Esophagus squamous epithelium (tissue), 5 donors: ENCODE measurements at regions not wholly inside any gene's neighbourhood (a gene's known extent, or its start where the extent isn't known, plus 50 kb on each side); places are given as distances from the start of the nearest gene placed in this dataset.

ENCODE experiments used
- DNase-seq: peaks from one replicate; lab custom pipeline; 2025; lab: John Stamatoyannopoulos, UW
- H3K27ac ChIP-seq, 4 donors: fragments of 200-600 bp; sonication (generic); one replicate each; pipeline ENCODE4 v1.5.1; 2016 to 2019; ENCODE audit warnings: mild to moderate bottlenecking in 1 of 4
- H3K27me3 ChIP-seq, 4 donors: fragments of 200-600 bp; sonication (generic); 1 replicate in 3 of 4; 2 replicates in 1 of 4; pipeline versions ENCODE4 v1.5.1 to v1.6.0; 2017 to 2021; ENCODE audit warnings: antibody characterized with exemption in 1 of 4
- H3K36me3 ChIP-seq, 3 donors: fragments of 200-600 bp; sonication (generic); one replicate each; pipeline ENCODE4 v1.5.1; 2016 to 2019
- H3K4me1 ChIP-seq, 3 donors: fragments of 200-600 bp; sonication (generic); one replicate each; pipeline ENCODE4 v1.5.1; 2017 to 2019
- H3K4me3 ChIP-seq, 4 donors: fragments of 200-600 bp; sonication (generic); 1 replicate in 3 of 4; 2 replicates in 1 of 4; pipeline ENCODE4 v1.5.1; 2016 to 2019; ENCODE audit warnings: mild to moderate bottlenecking in 2 of 4, moderate library complexity in 1 of 4
- H3K9me3 ChIP-seq, 3 donors: fragments of 200-600 bp; sonication (generic); one replicate each; pipeline ENCODE4 v1.5.1; 2016 to 2019
- POLR2A ChIP-seq, 4 donors: fragments of 450-650 bp; IDR thresholded peaks; one replicate each; pipeline ENCODE4 v1.6.1; 2017; ENCODE audit warnings: antibody characterized with exemption in 4 of 4, mild to moderate bottlenecking in 4 of 4, moderate library complexity in 3 of 4
- WGBS, 2 donors: methylation state at CpG; one replicate each; pipeline ENCODE4 v1.1.5; 2018; 5-methylcytosine and 5-hydroxymethylcytosine counted together
- intact Hi-C: fragments of 100-400 bp; cut with DNase I; formaldehyde crosslinking; loops from one replicate; pipeline ENCODE4 v1.15.0; 2022
- TF ChIP-seq, protein P1 (sequence below), 6 experiments: fragments of 450-650 bp in 4 of 6; fragments of 200-600 bp in 2 of 6; sonication (generic) in 2 of 6; IDR thresholded peaks; one replicate each; pipeline ENCODE4 v1.5.1; 2016 to 2019; ENCODE audit warnings: antibody characterized with exemption in 6 of 6, mild to moderate bottlenecking in 4 of 6, moderate library complexity in 4 of 6
- donor health status: DM: yes; HTN: yes; CAD: no.

DNA sequence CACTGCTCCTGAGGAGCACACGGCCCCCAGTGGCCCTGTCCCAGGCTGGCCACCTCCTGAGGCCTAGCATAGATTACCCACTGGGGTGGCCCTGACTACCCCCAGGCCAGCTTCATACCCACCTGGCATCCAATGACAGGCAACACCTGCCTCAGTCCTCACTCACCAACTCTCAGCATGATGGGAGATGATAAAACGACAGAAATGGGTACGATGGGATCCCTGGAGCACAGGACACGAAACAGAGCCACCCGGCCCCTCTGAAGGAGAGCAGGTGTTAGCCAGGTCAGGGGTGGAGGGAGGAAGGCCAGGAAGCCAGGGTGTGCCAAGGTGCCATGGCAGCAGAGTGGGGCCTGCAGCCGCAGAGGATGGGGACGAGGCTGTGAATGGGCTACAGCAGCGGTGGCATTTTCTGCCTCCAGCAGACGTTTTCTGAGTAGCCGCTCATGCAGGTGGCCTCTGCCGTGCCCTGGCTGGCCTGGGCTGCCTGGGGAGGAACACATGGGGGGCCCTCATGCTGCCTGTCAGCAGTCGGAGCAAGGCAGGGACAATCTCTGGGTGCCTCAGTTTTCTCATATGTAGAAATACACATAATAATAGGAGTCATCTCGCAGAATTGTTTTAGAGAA is 50.2 kb upstream of the FGF3 start:
- Histone ChIP-seq H3K36me3 (no peaks in the 10 kb centered on the region), H3K4me1 (no peaks in the 10 kb centered on the region), H3K9me3 (no peaks in the 10 kb centered on the region), H3K27ac (no peak overlapping the region), H3K27me3 (peaks cover 0 to 60% (median 0%) of the 10 kb centered on the region in 4 donors), H3K4me3 (no peak overlapping the region)
- TF ChIP-seq, protein P1, sequence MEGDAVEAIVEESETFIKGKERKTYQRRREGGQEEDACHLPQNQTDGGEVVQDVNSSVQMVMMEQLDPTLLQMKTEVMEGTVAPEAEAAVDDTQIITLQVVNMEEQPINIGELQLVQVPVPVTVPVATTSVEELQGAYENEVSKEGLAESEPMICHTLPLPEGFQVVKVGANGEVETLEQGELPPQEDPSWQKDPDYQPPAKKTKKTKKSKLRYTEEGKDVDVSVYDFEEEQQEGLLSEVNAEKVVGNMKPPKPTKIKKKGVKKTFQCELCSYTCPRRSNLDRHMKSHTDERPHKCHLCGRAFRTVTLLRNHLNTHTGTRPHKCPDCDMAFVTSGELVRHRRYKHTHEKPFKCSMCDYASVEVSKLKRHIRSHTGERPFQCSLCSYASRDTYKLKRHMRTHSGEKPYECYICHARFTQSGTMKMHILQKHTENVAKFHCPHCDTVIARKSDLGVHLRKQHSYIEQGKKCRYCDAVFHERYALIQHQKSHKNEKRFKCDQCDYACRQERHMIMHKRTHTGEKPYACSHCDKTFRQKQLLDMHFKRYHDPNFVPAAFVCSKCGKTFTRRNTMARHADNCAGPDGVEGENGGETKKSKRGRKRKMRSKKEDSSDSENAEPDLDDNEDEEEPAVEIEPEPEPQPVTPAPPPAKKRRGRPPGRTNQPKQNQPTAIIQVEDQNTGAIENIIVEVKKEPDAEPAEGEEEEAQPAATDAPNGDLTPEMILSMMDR (IDR thresholded peaks at IDR 0.05) = no peak
- no peak for TF ChIP-seq POLR2A (IDR thresholded peaks at IDR 0.05)
- intact Hi-C loops = no loop called here
- DNase-seq = no peak
- WGBS, 2 donors = 83 to 87% methylated on average over 11 to 12 of the region's 13 CpGs

DNA sequence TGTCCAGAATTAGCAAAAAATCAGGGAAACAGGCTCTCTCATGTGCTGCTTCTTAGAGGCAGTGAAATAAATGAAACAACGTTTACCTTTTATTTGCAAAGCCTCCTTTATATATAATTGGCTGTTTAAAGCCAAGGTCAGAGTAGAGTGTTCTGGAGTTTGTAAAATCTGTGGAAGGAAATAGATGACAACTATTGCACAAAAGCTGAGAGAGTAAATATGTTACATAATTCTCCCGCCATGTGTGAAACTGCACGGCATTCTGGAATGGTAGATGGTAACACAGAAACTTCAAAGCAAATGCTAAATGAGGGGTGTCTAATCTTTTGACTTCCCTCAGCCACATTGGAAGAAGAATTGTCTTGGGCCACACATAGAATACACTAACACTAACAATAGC is 51.5 kb upstream of the FGF3 start:
- no peaks in the 10 kb centered on the region for H3K36me3 ChIP-seq
- WGBS, 2 donors = 40 to 45% methylated on average over 3 of the region's 3 CpGs
- H3K27me3 ChIP-seq = peaks cover 0 to 59% (median 0%) of the 10 kb centered on the region in 4 donors
- H3K4me1 ChIP-seq = no peaks in the 10 kb centered on the region
- intact Hi-C loops = no loop called here
- no peak overlapping the region for H3K4me3 ChIP-seq
- H3K9me3 ChIP-seq = no peaks in the 10 kb centered on the region
- DNase-seq = no peak
- no peak overlapping the region for H3K27ac ChIP-seq
- TF ChIP-seq POLR2A (IDR thresholded peaks at IDR 0.05) = no peak
- TF ChIP-seq, protein P1 (IDR thresholded peaks at IDR 0.05) = no peak

DNA sequence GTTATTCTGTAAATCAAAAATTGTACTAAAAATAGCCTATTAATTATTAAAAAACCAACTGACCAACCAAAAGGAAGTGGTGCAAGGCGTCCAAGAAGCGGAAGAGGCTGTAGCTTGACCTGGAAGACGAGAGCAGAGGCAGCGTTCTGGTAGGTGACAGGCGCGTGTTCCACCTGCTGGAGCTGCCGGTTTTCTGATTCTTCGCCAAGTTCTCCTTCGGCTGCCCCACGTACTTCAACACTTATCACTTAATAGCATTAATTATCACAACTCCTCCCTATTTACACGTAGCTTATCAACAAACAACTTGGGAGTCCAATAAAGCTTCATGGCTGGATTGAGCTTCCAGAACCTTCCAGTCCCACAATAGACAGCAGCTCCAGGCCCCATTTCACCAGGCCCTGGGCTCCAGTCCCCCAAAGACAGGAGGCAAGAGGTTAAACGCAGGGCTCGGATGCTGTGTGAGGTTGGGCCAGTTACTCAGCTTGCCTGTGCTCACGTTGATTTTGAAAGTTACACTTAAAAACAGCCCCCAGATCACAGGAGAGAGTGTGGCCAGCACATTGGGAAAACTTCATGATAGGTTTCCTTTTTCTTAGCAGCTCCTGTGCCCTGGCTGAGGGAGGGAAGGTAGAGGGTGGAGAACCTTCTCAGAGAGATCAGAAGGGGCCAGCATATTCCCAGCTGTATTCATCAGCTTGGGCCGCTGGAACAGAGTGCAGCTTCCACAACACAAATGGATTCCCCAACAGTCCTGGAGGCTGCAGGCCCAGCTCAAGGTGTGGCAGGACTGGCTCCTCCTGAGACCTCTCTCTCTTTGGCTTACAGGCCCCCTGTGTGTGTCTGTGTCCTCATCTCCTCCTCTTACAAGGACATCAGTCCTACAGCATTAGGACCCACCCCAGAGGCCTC is 54.2 kb upstream of the FGF3 start:
- Histone ChIP-seq H3K4me1 (no peaks in the 10 kb centered on the region), H3K27ac (no peak overlapping the region), H3K9me3 (no peaks in the 10 kb centered on the region), H3K36me3 (no peaks in the 10 kb centered on the region), H3K4me3 (no peak overlapping the region), H3K27me3 (peaks cover 0 to 38% (median 0%) of the 10 kb centered on the region in 4 donors)
- intact Hi-C loops = no loop called here
- WGBS, 2 donors = 78 to 83% methylated on average over 12 to 15 of the region's 15 CpGs
- TF ChIP-seq, protein P1 (IDR thresholded peaks at IDR 0.05) = no peak
- no peak for TF ChIP-seq POLR2A (IDR thresholded peaks at IDR 0.05)
- no peak for DNase-seq

DNA sequence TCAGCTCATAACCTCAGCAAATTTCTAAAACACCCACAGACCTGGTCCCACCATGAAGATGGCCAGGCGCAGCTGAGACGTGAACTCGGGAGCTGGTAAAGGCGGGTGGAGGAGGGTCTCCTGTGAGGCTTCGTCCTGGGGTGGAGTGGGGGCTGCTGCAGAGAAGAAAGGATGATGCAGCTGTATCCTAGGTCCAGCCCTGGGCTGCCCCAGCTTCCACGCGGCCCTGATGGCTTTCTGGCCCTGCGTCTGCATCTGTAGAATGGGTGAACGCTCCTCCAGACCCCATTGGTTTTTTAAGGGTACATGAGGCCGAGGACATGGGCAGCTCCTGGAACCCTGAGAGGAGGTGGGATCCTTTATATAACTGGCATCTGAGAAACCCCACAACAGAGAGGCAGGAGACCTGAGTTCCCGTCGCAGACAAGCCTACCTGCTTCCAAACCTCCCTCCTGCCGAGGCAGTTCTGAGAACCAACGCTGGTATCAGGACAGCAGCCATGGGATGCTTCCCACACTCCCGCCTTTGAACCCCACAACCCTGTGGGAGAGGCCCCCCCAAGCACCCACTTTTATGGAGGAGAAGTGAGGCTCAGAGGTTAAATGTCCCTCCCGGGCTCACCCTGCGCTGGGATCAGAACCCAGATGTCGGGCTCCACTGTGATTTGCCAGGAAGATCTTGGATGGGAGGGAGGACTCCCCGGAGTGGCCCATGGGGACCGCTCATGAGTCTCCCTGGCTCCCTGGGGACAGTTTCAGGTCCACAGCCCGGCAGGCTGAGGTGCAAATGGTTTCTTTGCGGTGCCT is 55.2 kb upstream of the FGF3 start:
- no peak for TF ChIP-seq POLR2A (IDR thresholded peaks at IDR 0.05)
- TF ChIP-seq, protein P1 (IDR thresholded peaks at IDR 0.05) = no peak
- H3K9me3 ChIP-seq = no peaks in the 10 kb centered on the region
- no peak overlapping the region for H3K4me3 ChIP-seq
- H3K36me3 ChIP-seq = no peaks in the 10 kb centered on the region
- H3K27me3 ChIP-seq = peaks cover 0 to 29% (median 0%) of the 10 kb centered on the region in 4 donors
- H3K4me1 ChIP-seq = no peaks in the 10 kb centered on the region
- no peak for DNase-seq
- intact Hi-C loops = no loop called here
- WGBS, 2 donors = 71 to 88% methylated on average over 7 to 8 of the region's 22 CpGs
- H3K27ac ChIP-seq = no peak overlapping the region
